ENCODE measurements at regions not wholly inside any gene's neighbourhood (a gene's known extent, or its start where the extent isn't known, plus 50 kb on each side); places are given as distances from the start of the nearest gene placed in this dataset.

DNA sequence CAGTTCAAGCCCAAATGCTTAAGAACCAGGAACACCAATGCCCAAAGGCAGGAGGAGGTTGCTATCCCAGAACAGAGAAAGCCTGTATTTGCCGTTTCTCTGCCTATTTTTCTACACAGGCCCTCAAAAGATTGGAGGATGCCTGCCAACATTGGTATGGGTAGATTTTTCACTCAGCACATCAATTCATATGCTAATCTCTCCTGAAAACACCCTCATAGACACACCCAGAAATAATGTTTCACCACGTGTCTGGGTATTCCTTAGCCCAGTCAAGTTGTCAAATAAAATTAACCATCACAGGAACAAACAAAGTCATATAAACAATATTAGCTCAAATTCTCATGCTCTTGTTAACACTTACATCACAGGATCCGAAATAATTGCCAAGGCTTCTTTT, 121.9 kb downstream of the RGS21 start:
- H3K27ac ChIP-seq = no peak overlapping the region
- no peaks in the 10 kb centered on the region for H3K36me3 ChIP-seq
- H3K27me3 ChIP-seq = no peaks in the 10 kb centered on the region
- WGBS, 2 donors (ENCODE audit: low coverage in 1 of 2) = 26 to 48% methylated on average over 2 to 3 of the region's 3 CpGs
- H3K4me1 ChIP-seq = no peaks in the 10 kb centered on the region
- intact Hi-C loops (cut with DNase I; ENCODE audit: low total_unique reads) = no loop called here
- no peaks in the 10 kb centered on the region for H3K9me3 ChIP-seq
- DNase-seq = no peak
- no peak for TF ChIP-seq POLR2AphosphoS5 (IDR thresholded peaks at IDR 0.05)
- no peak for TF ChIP-seq POLR2A (IDR thresholded peaks at IDR 0.05)
- TF ChIP-seq, protein P1, sequence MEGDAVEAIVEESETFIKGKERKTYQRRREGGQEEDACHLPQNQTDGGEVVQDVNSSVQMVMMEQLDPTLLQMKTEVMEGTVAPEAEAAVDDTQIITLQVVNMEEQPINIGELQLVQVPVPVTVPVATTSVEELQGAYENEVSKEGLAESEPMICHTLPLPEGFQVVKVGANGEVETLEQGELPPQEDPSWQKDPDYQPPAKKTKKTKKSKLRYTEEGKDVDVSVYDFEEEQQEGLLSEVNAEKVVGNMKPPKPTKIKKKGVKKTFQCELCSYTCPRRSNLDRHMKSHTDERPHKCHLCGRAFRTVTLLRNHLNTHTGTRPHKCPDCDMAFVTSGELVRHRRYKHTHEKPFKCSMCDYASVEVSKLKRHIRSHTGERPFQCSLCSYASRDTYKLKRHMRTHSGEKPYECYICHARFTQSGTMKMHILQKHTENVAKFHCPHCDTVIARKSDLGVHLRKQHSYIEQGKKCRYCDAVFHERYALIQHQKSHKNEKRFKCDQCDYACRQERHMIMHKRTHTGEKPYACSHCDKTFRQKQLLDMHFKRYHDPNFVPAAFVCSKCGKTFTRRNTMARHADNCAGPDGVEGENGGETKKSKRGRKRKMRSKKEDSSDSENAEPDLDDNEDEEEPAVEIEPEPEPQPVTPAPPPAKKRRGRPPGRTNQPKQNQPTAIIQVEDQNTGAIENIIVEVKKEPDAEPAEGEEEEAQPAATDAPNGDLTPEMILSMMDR (IDR thresholded peaks at IDR 0.05) = no peak
- TF ChIP-seq EP300 (IDR thresholded peaks at IDR 0.05; ENCODE audit: low read depth) = no peak
- in situ Hi-C loops (cut with MboI; ENCODE audit: low pct_ligation_motif_present in 1 of 4, low pct_unique_long_range_greater_than_20kb in 1 of 4, low sequenced_read_pairs in 3 of 4) = no loop called here
- no peak overlapping the region for H3K4me3 ChIP-seq

DNA sequence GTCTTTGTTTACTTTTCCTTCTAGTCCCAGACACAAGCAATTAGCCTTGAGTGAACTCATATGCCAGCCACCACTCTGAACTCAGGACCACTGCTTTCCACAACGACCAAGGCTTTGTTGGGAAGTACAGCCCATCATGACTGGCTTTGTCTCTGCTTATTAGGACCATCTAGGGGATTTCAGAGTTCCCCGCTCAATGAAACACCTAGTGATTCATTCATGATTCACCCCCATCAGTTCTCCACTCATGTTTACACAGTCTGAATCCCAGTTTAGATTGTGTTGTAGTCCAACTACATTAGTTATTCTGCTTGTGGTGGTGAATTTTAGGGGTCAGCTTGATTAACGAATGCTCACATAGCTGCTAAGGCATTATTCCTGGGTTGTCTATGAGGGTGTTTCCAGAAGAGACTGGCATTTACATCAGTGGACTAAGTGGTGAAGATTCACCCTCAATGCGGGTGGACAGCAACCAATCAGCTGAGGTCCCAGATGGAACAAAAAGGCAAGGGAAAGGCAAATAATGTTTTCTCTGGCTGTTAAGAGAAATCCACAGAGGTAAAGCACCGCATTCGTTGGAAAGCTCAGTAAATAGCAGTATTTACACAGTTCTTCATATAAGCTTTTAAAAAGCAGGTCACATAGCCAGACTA, 122.7 kb downstream of the RGS21 start:
- Histone ChIP-seq H3K9me3 (no peaks in the 10 kb centered on the region), H3K27ac (no peak overlapping the region), H3K4me1 (no peaks in the 10 kb centered on the region), H3K4me3 (no peak overlapping the region), H3K27me3 (no peaks in the 10 kb centered on the region), H3K36me3 (no peaks in the 10 kb centered on the region)
- no peak for DNase-seq
- TF ChIP-seq, protein P1 (IDR thresholded peaks at IDR 0.05) = no peak
- TF ChIP-seq POLR2AphosphoS5 (IDR thresholded peaks at IDR 0.05) (no peak), EP300 (IDR thresholded peaks at IDR 0.05; ENCODE audit: low read depth) (no peak), POLR2A (IDR thresholded peaks at IDR 0.05) (no peak)
- in situ Hi-C loops (cut with MboI; ENCODE audit: low pct_ligation_motif_present in 1 of 4, low pct_unique_long_range_greater_than_20kb in 1 of 4, low sequenced_read_pairs in 3 of 4) = no loop called here
- WGBS, 2 donors (ENCODE audit: low coverage in 1 of 2) = 64 to 71% methylated on average over 4 to 6 of the region's 6 CpGs
- intact Hi-C loops (cut with DNase I; ENCODE audit: low total_unique reads) = no loop called here

DNA sequence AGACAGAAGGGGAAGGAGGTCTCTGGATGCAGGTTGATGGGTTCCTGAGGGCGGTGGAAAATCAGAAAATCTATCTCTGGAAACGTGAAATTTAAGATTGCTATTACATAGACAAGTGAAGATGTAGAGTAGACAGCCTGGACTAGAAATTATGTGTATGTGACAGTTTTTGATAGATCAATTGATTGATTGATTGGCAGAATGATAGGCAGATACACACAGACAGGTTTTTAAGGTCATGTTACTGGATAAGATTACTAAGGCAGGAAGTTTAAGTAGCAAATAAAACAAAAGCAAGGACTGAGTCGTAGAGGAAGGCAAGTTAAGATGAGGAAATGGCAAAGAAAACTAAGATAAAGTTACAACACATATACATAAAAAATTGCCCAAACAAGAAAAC, 124.7 kb downstream of the RGS21 start:
- Histone ChIP-seq H3K4me3 (no peak overlapping the region), H3K36me3 (no peaks in the 10 kb centered on the region), H3K9me3 (no peaks in the 10 kb centered on the region), H3K4me1 (no peaks in the 10 kb centered on the region), H3K27me3 (no peaks in the 10 kb centered on the region), H3K27ac (no peak overlapping the region)
- WGBS, 2 donors (ENCODE audit: low coverage in 1 of 2) = 55 to 73% methylated on average over 3 of the region's 3 CpGs
- no peak for TF ChIP-seq POLR2AphosphoS5 (IDR thresholded peaks at IDR 0.05)
- TF ChIP-seq, protein P1 (IDR thresholded peaks at IDR 0.05) = no peak
- TF ChIP-seq POLR2A (IDR thresholded peaks at IDR 0.05) = no peak
- no peak for TF ChIP-seq EP300 (IDR thresholded peaks at IDR 0.05; ENCODE audit: low read depth)
- in situ Hi-C loops (cut with MboI; ENCODE audit: low pct_ligation_motif_present in 1 of 4, low pct_unique_long_range_greater_than_20kb in 1 of 4, low sequenced_read_pairs in 3 of 4) (no loop called here), intact Hi-C loops (cut with DNase I; ENCODE audit: low total_unique reads) (no loop called here)
- no peak for DNase-seq

DNA sequence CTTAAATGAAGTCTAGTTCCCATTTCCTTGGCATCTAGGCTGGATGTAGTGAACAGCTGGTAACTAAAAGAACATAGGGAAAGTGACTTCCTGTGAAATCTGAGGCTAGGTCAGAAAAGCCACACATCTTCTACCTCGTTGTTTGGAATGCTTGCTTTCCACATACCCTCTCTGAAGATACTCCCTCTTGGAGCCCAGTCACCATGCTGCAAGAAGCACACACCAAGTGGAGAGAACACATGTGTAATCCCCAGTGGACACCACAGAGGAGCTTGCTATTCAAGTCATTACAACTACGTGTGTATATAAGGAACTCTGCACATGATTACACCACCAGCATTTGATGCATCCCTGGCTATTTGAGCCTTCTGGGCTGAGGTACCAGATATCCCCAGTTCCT, 125.9 kb downstream of the RGS21 start:
- H3K4me3 ChIP-seq = no peak overlapping the region
- H3K9me3 ChIP-seq = no peaks in the 10 kb centered on the region
- no peak for TF ChIP-seq EP300 (IDR thresholded peaks at IDR 0.05; ENCODE audit: low read depth)
- H3K36me3 ChIP-seq = no peaks in the 10 kb centered on the region
- in situ Hi-C loops (cut with MboI; ENCODE audit: low pct_ligation_motif_present in 1 of 4, low pct_unique_long_range_greater_than_20kb in 1 of 4, low sequenced_read_pairs in 3 of 4) = no loop called here
- no peak for DNase-seq
- 41 to 45% methylated on average over 2 of the region's 2 CpGs for WGBS, 2 donors (ENCODE audit: low coverage in 1 of 2)
- no peak overlapping the region for H3K27ac ChIP-seq
- no peaks in the 10 kb centered on the region for H3K4me1 ChIP-seq
- intact Hi-C loops (cut with DNase I; ENCODE audit: low total_unique reads) = no loop called here
- no peaks in the 10 kb centered on the region for H3K27me3 ChIP-seq

DNA sequence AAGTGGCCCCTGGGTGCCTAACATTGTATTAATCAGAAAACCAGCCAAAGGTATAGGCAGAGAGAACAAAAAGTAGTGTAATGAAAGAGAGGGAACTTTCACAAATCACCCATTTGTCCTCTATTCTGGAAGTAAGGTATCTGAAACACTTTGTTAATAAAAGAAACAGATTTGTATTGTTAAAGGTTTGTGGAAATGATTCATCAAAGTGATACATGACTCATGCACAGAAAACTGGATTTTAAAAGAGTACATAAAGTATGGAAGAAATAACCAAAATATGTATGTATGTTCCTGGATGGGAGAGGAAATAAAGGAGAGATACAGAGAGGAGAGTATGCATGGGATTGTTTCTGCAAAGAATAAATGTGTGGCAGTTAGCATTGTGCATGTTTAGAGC, 126.8 kb downstream of the RGS21 start:
- Histone ChIP-seq H3K36me3 (no peaks in the 10 kb centered on the region), H3K27me3 (no peaks in the 10 kb centered on the region), H3K4me1 (no peaks in the 10 kb centered on the region), H3K9me3 (no peaks in the 10 kb centered on the region), H3K4me3 (no peak overlapping the region), H3K27ac (no peak overlapping the region)
- intact Hi-C loops (cut with DNase I; ENCODE audit: low total_unique reads) (no loop called here), in situ Hi-C loops (cut with MboI; ENCODE audit: low pct_ligation_motif_present in 1 of 4, low pct_unique_long_range_greater_than_20kb in 1 of 4, low sequenced_read_pairs in 3 of 4) (no loop called here)
- no peak for DNase-seq
- TF ChIP-seq, protein P1 (IDR thresholded peaks at IDR 0.05) = no peak
- TF ChIP-seq POLR2AphosphoS5 (IDR thresholded peaks at IDR 0.05) (no peak), POLR2A (IDR thresholded peaks at IDR 0.05) (no peak), EP300 (IDR thresholded peaks at IDR 0.05; ENCODE audit: low read depth) (no peak)
